GM12892 (cell line): ENCODE measurements at regions not wholly inside any gene's neighbourhood (a gene's known extent, or its start where the extent isn't known, plus 50 kb on each side); places are given as distances from the start of the nearest gene placed in this dataset.

Experiments used
- POLR2A ChIP-seq: IDR thresholded peaks from 2 replicates; pipeline ENCODE4 v1.6.1; 2011; ENCODE audit warnings: low read depth, low read length, control low read depth
- POLR2AphosphoS5 ChIP-seq: IDR thresholded peaks from 2 replicates; pipeline ENCODE4 v1.6.1; 2011; ENCODE audit warnings: low read depth, low read length, control low read depth

- TF ChIP-seq POLR2AphosphoS5 = no peak
- TF ChIP-seq POLR2A = no peak
These were observed 64.2 kb upstream of the CECR2 start for GRCh38 chr22:17305076-17305475.
